Keratinocyte (primary cell): ENCODE measurements at regions not wholly inside any gene's neighbourhood (a gene's known extent, or its start where the extent isn't known, plus 50 kb on each side); places are given as distances from the start of the nearest gene placed in this dataset.

Experiments used
- DNase-seq: peaks from one replicate; pipeline ENCODE4 v3.0.0-alpha.2; 2011; ENCODE audit warnings: low read depth, missing footprints, low spot score
- FAIRE-seq: peaks from 2 replicates; lab custom pipeline; 2011; peaks lifted over from hg19 to GRCh38; lab: Jason Lieb, UNC
- H2AFZ ChIP-seq: 2 replicates; pipeline ENCODE4 v1.6.0; 2012; ENCODE audit warnings: low read length, control low read depth, inconsistent platforms; ENCODE audit not compliant: control insufficient read depth
- H3K27ac ChIP-seq: 2 replicates; pipeline ENCODE4 v1.5.1; 2011; ENCODE audit warnings: low read length; ENCODE audit not compliant: control insufficient read depth, insufficient read depth
- H3K27me3 ChIP-seq: 3 replicates; pipeline ENCODE4 v1.6.0; 2011; ENCODE audit warnings: low read length; ENCODE audit not compliant: control insufficient read depth, insufficient read depth; ENCODE audit errors: extremely low read depth
- H3K36me3 ChIP-seq, 2 experiments: 2 replicates in 1 of 2; 3 replicates in 1 of 2; pipeline ENCODE4 v1.5.1; 2011; ENCODE audit warnings: low read length in 2 of 2, mild to moderate bottlenecking in 1 of 2; ENCODE audit not compliant: control insufficient read depth in 2 of 2, insufficient read depth in 2 of 2; ENCODE audit errors: extremely low read depth in 1 of 2
- H3K4me1 ChIP-seq: 3 replicates; pipeline ENCODE4 v1.5.1; 2011; ENCODE audit warnings: low read length; ENCODE audit not compliant: control insufficient read depth, insufficient read depth; ENCODE audit errors: extremely low read depth
- H3K4me2 ChIP-seq: 3 replicates; pipeline ENCODE4 v1.6.0; 2011; ENCODE audit warnings: low read depth, low read length; ENCODE audit not compliant: control insufficient read depth, insufficient read depth; ENCODE audit errors: extremely low read depth
- H3K4me3 ChIP-seq, 3 experiments: fragments of 200-600 bp in 1 of 3; sonication (generic) in 1 of 3; 2 replicates in 2 of 3; 3 replicates in 1 of 3; pipeline ENCODE4 v1.5.1; 2011 to 2016; ENCODE audit warnings: low read length in 3 of 3, mild to moderate bottlenecking in 3 of 3, control low read depth in 2 of 3, inconsistent platforms in 1 of 3, low read depth in 1 of 3, mixed read lengths in 1 of 3, mixed run types in 1 of 3, moderate library complexity in 1 of 3; ENCODE audit not compliant: control insufficient read depth in 2 of 3, insufficient read depth in 2 of 3; ENCODE audit errors: extremely low read depth in 1 of 3
- H3K79me2 ChIP-seq: 2 replicates; pipeline ENCODE4 v1.6.0; 2012; ENCODE audit warnings: low read length; ENCODE audit not compliant: control insufficient read depth, insufficient read depth
- H3K9ac ChIP-seq: 3 replicates; pipeline ENCODE4 v1.6.0; 2011; ENCODE audit warnings: low read length; ENCODE audit not compliant: control insufficient read depth, insufficient read depth; ENCODE audit errors: extremely low read depth
- H3K9me1 ChIP-seq: 3 replicates; pipeline ENCODE4 v1.6.0; 2011; ENCODE audit warnings: low read length; ENCODE audit not compliant: control insufficient read depth, insufficient read depth; ENCODE audit errors: extremely low read depth
- H3K9me3 ChIP-seq: 2 replicates; pipeline ENCODE4 v1.5.1; 2012; ENCODE audit warnings: low read depth, low read length; ENCODE audit not compliant: control insufficient read depth
- H4K20me1 ChIP-seq: 3 replicates; pipeline ENCODE4 v1.6.0; 2011; ENCODE audit warnings: low read length; ENCODE audit not compliant: control insufficient read depth, insufficient read depth; ENCODE audit errors: extremely low read depth
- EZH2 ChIP-seq: IDR thresholded peaks from one replicate; pipeline ENCODE4 v1.6.1; 2012; ENCODE audit warnings: inconsistent platforms, mild to moderate bottlenecking, low read length, moderate library complexity
- dilution Hi-C: fragments of 300-500 bp; cut with MboI; formaldehyde crosslinking; loops from one replicate; pipeline ENCODE4 v1.7.0; 2020; ENCODE audit warnings: low sequenced_read_pairs; ENCODE audit not compliant: extremely low pct_ligation_motif_present
- TF ChIP-seq, protein P1 (sequence below), 3 experiments: IDR thresholded peaks in 1 of 3; conservative IDR thresholded peaks in 1 of 3; optimal IDR thresholded peaks in 1 of 3; 2 replicates in 2 of 3; 3 replicates in 1 of 3; pipeline versions ENCODE3 to v1.5.1; 2011; ENCODE audit warnings: low read length in 3 of 3, mild to moderate bottlenecking in 3 of 3, moderate library complexity in 2 of 3, control low read depth in 1 of 3, inconsistent platforms in 1 of 3; ENCODE audit not compliant: insufficient read depth in 2 of 3; ENCODE audit errors: extremely low read depth in 1 of 3

DNA sequence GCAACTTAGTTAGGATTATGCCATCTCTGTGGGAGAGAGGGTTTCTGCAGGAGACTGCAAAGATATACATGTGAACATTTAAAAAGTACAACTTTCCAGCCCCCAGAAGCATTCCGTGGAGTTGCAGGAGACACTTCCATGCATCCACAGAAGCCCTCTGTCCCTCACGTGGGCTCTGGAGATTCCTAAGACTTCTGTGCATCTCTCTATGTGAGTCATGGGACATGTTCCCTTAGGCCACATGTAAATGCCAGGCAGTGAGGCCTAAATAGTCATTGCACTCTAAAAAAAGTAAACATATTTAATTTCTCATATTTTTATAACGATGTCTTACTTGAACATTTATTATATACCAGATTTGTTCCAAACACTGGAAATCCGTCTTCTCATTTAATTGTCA is 126.5 kb upstream of the ROPN1 start:
- no peak for FAIRE-seq
- peaks cover 6% of the 10 kb centered on the region for H3K27me3 ChIP-seq
- TF ChIP-seq, protein P1, sequence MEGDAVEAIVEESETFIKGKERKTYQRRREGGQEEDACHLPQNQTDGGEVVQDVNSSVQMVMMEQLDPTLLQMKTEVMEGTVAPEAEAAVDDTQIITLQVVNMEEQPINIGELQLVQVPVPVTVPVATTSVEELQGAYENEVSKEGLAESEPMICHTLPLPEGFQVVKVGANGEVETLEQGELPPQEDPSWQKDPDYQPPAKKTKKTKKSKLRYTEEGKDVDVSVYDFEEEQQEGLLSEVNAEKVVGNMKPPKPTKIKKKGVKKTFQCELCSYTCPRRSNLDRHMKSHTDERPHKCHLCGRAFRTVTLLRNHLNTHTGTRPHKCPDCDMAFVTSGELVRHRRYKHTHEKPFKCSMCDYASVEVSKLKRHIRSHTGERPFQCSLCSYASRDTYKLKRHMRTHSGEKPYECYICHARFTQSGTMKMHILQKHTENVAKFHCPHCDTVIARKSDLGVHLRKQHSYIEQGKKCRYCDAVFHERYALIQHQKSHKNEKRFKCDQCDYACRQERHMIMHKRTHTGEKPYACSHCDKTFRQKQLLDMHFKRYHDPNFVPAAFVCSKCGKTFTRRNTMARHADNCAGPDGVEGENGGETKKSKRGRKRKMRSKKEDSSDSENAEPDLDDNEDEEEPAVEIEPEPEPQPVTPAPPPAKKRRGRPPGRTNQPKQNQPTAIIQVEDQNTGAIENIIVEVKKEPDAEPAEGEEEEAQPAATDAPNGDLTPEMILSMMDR (optimal IDR thresholded peaks at IDR 0.05 in 1 of 3, IDR thresholded peaks at IDR 0.05 in 1 of 3, conservative IDR thresholded peaks at IDR 0.05 in 1 of 3; ENCODE audit: extremely low read depth in 1 of 3, insufficient read depth in 2 of 3, low read length in 3 of 3) = no peak
- TF ChIP-seq EZH2 = no peak

GRCh38 chr3:124119056-124119716 is 127.3 kb upstream of the ROPN1 start:
- no peak overlapping the region for H3K4me2 ChIP-seq
- dilution Hi-C loops = no loop called here
- H4K20me1 ChIP-seq = no peaks in the 10 kb centered on the region
- no peak for FAIRE-seq
- H3K4me3 ChIP-seq = no peak overlapping the region
- TF ChIP-seq, protein P1 (optimal IDR thresholded peaks at IDR 0.05 in 1 of 3, IDR thresholded peaks at IDR 0.05 in 1 of 3, conservative IDR thresholded peaks at IDR 0.05 in 1 of 3; ENCODE audit: extremely low read depth in 1 of 3, insufficient read depth in 2 of 3, low read length in 3 of 3) = no peak
- TF ChIP-seq EZH2 = no peak
- no peak for DNase-seq
- H3K9ac ChIP-seq = no peak overlapping the region
- H3K79me2 ChIP-seq = no peaks in the 10 kb centered on the region
- H3K9me1 ChIP-seq = no peaks in the 10 kb centered on the region
- H3K9me3 ChIP-seq = no peaks in the 10 kb centered on the region
- no peaks in the 10 kb centered on the region for H3K4me1 ChIP-seq
- no peak overlapping the region for H3K27ac ChIP-seq
- H2AFZ ChIP-seq = no peak overlapping the region
- H3K27me3 ChIP-seq = peaks cover 6% of the 10 kb centered on the region
- H3K36me3 ChIP-seq = no peaks in the 10 kb centered on the region

More for the DNA sequence above, 126.5 kb upstream of the ROPN1 start:
- dilution Hi-C loops = no loop called here
- no peaks in the 10 kb centered on the region for H3K4me1 ChIP-seq
- no peaks in the 10 kb centered on the region for H4K20me1 ChIP-seq
- H3K79me2 ChIP-seq = no peaks in the 10 kb centered on the region
- no peaks in the 10 kb centered on the region for H3K36me3 ChIP-seq
- H3K4me2 ChIP-seq = no peak overlapping the region
- no peaks in the 10 kb centered on the region for H3K9me1 ChIP-seq
- H2AFZ ChIP-seq = no peak overlapping the region
- no peak overlapping the region for H3K27ac ChIP-seq
- H3K9me3 ChIP-seq = no peaks in the 10 kb centered on the region
- no peak overlapping the region for H3K9ac ChIP-seq
- no peak overlapping the region for H3K4me3 ChIP-seq
- DNase-seq = no peak
